ENCODE measurements at regions not wholly inside any gene's neighbourhood (a gene's known extent, or its start where the extent isn't known, plus 50 kb on each side); places are given as distances from the start of the nearest gene placed in this dataset.

DNA sequence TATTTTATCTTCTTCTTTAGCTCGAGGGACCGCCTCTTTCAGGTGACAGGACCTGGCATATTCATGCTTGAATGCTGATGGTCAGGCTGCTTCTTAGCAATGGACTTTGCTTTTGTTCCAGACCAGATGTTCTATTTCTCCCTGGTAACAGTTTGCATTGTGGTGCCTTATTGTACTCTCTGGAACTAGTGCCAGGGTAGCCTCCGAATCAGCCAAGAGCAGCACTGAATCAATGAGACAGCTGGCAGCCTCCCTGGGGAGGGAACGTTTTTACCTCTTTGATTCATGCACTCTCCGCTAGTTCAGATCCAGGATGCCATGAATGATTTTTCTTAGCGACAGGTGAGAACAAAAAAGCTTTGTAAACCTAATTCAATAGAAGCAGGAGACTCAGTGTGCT lies 54.1 kb upstream of the NXPH1 start:
- DNase-seq (ENCODE audit: low spot score), result no peak

DNA sequence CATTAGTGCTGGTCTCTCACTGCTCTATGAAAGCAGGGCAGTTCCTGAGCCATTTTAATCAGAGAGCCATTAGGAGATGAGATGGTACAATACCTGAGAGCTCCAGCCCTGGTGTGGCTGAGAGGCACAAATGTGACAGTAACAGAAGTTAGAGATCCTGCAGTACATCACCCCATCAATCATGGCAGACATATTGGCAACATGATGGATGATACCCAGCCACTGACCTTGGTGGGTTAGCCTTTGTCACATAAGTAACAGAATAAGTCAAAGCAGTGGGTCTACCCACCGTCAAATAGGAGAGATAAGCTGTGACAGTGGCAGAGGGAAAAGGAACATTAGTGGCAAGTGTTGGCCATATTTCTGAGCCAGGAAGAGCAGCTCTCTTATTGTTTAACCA lies 53.3 kb upstream of the NXPH1 start:
- no peak for DNase-seq (ENCODE audit: low spot score)

DNA sequence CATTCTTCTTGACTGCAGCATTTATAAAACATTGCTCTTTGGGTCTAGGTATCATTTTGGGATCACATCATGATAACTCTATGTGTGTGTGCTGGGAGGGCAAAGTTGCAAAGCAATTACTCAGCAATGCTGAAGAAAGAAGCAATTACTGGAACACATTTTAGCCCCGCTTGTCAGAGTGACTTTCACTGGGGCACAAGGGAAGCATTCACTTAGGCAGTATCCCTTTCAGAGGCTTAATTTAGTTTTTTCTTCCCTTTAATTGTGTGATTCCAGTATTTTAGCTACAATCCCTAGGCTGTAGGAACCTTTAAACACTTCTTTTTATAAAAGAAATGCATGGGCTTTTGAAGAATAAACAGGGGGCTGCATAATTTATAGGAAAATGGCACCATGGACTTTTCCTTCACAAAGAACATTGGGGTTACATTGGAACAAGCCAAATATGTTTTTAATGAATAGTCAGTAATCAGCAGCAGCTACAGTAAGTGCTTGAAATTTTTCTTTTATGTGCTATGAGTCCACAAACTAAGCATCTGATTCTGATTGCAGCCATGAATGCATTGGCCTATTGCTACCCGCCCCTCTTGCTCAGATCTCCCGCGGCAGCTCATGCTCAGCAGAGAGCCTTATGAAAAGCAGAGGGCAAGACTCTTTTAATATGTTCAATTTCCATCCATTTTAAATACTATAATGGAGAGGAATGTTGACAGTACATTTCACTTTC lies 51.2 kb upstream of the NXPH1 start:
- DNase-seq (ENCODE audit: low spot score), result no peak

Data from iPS-NIHi11 (cell line).